AG09309 (cell line): ENCODE measurements at regions not wholly inside any gene's neighbourhood (a gene's known extent, or its start where the extent isn't known, plus 50 kb on each side); places are given as distances from the start of the nearest gene placed in this dataset.

Source experiments
- DNase-seq: peaks from one replicate; pipeline ENCODE4 v3.0.0-alpha.2; 2010; ENCODE audit warnings: low read depth
- H3K4me3 ChIP-seq: 2 replicates; pipeline ENCODE4 v1.5.1; 2011; ENCODE audit warnings: mild to moderate bottlenecking, low read depth, low read length, moderate library complexity; ENCODE audit not compliant: control insufficient read depth
- TF ChIP-seq, protein P1 (sequence below): IDR thresholded peaks from 2 replicates; pipeline ENCODE4 v1.5.1; 2011; ENCODE audit warnings: mild to moderate bottlenecking, low read depth, low read length, inconsistent platforms; ENCODE audit not compliant: insufficient read depth, control insufficient read depth; ENCODE audit errors: missing control alignments

DNA sequence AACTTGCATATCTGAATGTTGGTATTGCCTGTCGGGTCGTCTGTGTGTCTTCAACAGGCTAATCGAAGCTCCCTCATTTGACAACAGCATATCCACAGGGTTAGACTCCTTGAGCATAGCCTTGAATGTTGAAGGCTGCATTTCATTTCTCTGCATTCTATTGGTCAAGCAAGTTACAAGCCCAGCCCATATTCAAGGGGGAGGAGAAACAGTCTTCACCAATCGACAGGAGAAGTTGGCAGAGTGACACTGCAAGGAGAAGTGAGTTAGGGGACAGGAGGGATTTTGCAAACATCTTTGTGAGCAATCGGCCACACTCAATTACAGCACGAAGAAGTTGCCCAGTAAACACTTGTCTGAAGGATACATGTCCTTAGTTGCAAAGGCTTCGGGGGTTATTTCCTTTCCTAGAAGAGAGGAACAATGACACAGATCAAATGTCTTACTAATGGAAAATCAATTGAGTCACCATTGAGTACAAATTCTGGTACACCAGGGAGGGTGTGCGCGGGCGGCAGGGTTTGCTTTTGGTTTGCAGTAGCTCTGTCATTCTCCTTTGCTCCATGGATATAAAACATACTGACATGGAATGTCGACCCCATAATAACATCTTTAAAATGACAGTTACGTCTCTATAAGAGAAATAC is 60.6 kb upstream of the NT5E start:
- no peak overlapping the region for H3K4me3 ChIP-seq
- TF ChIP-seq, protein P1, sequence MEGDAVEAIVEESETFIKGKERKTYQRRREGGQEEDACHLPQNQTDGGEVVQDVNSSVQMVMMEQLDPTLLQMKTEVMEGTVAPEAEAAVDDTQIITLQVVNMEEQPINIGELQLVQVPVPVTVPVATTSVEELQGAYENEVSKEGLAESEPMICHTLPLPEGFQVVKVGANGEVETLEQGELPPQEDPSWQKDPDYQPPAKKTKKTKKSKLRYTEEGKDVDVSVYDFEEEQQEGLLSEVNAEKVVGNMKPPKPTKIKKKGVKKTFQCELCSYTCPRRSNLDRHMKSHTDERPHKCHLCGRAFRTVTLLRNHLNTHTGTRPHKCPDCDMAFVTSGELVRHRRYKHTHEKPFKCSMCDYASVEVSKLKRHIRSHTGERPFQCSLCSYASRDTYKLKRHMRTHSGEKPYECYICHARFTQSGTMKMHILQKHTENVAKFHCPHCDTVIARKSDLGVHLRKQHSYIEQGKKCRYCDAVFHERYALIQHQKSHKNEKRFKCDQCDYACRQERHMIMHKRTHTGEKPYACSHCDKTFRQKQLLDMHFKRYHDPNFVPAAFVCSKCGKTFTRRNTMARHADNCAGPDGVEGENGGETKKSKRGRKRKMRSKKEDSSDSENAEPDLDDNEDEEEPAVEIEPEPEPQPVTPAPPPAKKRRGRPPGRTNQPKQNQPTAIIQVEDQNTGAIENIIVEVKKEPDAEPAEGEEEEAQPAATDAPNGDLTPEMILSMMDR = no peak
- DNase-seq = no peak

DNA sequence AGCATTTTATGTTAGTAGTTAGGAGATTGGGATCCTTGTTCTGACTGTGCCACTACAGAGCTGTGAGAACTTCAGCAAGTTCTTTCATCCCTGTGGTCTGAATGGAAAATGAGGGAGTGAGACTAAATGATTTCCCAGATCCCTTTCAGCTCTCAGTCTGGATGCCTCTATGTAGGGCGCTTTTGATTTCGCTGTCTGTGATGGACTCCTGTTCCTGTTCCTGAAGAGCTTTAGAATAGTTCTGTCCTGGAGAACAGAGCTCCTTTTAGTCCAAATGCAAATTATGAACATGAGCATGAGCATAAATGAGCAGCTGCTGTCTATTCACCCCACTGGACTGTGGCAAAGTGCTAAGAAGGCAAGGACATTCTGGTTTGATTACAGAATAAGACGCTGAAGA is 61.4 kb upstream of the NT5E start:
- TF ChIP-seq, protein P1 = no peak
- H3K4me3 ChIP-seq = no peak overlapping the region
- DNase-seq = no peak

DNA sequence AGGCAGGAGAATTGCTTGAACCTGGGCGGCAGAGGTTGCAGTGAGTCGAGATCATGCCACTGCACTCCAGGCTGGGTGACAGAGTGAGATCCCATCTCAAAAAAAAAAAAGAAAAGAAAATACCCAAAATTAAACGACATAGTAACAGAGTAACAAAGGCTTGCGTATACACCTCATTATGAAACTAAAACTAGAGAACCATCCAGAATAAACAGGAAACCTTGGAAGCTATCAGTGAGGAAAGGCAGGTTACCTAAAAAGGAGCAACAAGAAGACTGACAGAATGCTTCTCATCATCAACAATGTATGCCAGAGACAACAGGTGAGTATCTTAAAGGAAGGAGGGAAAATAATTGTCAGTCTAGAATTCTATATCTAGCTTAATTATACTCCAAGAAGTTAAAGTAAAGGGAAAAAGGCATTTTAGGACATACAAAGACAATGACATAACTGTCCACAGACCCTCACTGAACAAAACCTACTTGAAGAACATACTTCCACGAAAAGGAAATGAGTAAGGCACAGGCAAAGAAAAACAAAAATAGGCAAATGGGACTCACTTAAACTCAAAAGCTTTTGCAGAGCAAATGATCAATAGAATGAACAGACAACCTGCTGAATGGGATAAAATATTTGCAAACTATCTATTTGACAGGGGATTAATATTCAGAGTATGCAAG is 64.1 kb upstream of the NT5E start:
- TF ChIP-seq, protein P1 = no peak
- no peak overlapping the region for H3K4me3 ChIP-seq
- no peak for DNase-seq

DNA sequence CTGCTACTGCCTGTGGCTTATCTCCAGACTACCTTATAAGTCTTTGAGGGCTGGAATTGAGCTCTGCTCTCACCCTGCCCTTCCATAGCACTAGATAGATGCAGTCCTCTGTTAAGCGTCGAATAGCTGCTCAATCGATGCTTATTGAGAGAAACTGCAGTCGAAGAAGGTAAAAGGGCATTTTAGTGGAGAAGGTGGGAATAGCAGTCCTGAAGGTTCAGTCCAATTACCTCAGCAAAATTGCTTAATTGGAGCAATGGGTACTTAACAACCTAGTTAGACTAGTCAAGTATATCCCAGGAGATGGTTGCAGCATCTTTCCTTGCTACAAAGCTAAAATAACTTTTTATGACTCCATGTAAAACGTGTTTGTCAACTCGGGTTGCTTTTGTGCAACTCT is 66.8 kb upstream of the NT5E start:
- no peak overlapping the region for H3K4me3 ChIP-seq

DNA sequence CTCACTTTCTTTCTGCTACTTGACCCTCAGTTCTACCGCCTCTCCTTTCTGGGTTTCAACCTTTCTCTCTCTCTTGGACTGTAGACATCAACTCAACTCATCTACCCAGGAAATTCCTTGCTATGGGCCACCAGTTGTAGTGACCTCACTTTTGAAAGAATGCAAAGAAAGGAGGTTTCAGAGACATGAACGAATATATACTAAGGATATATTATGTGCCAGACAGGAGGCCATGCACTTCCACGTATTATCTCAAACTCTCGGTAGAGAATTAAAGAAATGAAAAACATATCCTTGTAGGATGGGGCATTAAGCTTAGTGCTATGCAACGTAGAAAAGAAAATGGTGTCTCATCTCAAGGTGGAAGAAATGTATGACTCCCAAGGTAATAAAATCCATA is 67.3 kb upstream of the NT5E start:
- TF ChIP-seq, protein P1 = no peak
- no peak for DNase-seq

More for the DNA sequence above, 66.8 kb upstream of the NT5E start:
- DNase-seq = no peak
- TF ChIP-seq, protein P1 = no peak

DNA sequence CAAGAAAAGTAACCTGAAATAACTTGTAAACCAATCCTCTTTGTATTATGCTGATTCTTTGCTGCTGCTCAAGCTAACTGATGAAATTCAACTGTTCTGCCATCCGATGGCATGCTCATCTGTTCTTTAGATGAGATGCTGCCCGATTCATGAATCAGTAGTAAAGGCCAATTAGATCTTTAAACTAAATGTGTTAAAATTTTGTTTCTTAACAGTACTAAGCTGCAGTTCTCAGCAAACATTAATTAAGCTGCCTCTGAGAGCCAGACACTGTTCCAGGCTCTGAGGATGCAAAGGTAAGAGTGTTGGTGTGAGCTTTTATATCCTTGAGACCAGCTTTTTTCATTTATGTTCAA is 77.0 kb upstream of the NT5E start:
- TF ChIP-seq, protein P1 = no peak
- no peak for DNase-seq
- no peak overlapping the region for H3K4me3 ChIP-seq

More for the DNA sequence above, 67.3 kb upstream of the NT5E start:
- H3K4me3 ChIP-seq = no peak overlapping the region
